T-helper 9 cell (primary cell): ENCODE measurements at regions not wholly inside any gene's neighbourhood (a gene's known extent, or its start where the extent isn't known, plus 50 kb on each side); places are given as distances from the start of the nearest gene placed in this dataset.
"Not testable (repeated sequence)": the region's sequence is repeated elsewhere in the genome, so short reads cannot be mapped to it uniquely, and the experiment has no call there.

Experiments used
- DNase-seq: peaks from one replicate; pipeline ENCODE4 v3.0.0-alpha.2; 2020

DNA sequence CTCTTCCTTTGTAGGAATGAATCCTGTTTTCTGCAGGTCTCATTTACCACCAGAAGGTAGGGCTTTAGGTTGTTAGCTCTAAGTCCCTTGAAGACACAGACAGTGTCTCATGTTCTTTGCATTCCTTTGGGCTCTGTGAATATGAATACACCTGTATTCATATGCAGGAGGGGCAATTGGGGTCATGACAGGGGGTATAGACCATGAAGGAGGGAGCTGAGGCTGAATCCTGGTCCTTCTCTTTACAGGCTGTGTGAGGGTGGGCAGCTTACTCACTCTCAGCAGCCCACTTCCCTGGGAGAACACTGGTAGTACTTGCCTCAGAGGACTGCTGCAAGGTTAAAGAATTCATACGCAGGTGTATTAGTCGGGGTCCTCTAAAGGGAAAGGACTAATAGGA lies 267.2 kb upstream of the MGMT start:
- DNase-seq: no peak

DNA sequence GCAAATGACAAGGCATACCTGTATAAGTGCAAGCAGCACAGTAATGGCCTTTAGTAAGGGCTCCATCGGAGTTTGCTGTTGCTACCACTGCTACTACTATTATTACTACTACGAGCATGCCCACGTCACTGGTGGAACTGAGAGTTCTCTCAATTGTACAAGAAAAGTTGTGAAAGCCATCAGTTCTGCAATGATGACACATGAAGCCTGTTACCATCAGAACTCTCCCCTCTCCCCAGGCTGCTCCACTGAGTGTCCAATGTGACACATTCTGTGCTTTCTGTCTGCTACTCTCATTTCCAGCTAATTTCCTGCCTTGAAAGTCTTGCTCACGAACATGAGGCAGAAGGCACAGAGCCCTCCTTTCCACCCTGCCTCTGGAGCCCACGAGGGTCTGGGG lies 263.2 kb upstream of the MGMT start:
- DNase-seq: no peak

GRCh38 chr10:129207297-129207696 lies 259.7 kb upstream of the MGMT start:
- DNase-seq: no peak

DNA sequence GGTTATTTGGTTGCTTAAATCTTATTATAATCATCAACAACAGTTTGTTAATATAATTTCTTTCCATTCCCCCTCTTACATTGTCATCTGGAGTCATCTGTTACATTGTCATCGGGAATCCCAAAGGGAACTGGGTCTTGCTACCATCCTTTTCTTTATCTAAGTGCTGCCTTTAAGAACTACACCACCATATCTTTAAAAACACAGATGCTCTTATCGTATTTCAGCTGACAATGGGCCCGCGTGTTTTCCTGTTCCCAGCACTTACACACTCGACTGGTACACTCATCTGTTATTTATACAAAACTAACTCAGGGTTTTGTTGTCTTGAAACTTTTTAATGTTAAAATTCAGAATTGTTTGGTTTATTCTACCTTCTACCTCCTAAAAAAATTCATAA lies 256.2 kb upstream of the MGMT start:
- no peak for DNase-seq

DNA sequence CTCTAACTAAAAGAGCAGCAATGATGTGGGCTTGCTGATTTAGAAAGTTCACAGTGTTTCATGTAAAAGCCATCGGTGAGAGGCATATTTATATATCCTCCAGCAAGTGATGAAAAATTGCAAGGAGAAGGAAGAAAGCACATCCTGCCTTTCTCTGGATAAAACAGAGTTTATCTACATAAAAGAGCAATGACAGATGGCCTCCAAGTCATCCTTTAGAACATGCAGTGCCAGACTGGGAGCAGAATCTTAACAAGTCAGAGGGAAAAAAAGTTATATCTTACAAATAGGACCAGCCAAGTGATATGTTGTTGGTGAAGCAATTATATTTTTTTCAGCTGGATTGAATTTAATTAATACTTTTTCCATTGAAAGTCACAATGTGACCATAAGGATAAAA lies 253.8 kb upstream of the MGMT start:
- no peak for DNase-seq

DNA sequence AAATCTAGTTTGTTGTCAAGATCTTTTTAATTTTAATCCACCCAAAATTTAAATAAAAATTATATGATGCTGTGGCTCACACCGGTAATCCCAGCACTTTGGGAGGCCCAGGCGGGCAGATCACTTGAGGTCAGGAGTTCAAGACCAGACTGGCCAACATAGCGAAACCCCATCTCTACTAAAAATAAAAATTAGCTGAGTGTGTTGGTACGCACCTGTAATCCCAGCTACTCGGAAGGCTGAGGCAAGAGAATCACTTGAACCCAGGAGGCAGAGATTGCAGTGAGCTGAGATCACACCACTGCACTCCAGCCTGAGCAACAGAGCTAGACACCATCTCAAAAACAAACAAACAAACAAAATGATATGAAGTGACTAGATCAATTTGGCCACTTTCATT lies 253.0 kb upstream of the MGMT start:
- DNase-seq: not testable (repeated sequence)

- DNase-seq: no peak
These were observed 247.7 kb upstream of the MGMT start for GRCh38 chr10:129219364-129219763.

DNA sequence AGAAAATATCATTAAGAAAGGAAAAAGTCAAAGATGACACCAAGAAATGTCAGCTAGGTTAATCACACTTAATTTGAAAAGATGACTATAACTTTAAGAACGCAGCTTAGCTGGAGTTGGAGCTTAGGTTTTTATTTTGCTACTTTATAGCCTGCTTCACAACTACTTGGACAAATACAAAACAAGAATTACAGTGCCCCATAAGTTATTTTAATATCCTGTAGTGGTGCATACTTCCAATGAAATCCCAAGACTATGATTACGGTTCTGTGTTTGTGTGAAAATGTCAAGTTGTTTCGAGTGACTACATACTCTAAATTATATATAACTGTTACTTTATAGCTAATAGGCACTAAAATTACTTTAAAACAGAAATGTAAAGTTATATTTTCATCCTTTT lies 244.6 kb upstream of the MGMT start:
- no peak for DNase-seq

DNA sequence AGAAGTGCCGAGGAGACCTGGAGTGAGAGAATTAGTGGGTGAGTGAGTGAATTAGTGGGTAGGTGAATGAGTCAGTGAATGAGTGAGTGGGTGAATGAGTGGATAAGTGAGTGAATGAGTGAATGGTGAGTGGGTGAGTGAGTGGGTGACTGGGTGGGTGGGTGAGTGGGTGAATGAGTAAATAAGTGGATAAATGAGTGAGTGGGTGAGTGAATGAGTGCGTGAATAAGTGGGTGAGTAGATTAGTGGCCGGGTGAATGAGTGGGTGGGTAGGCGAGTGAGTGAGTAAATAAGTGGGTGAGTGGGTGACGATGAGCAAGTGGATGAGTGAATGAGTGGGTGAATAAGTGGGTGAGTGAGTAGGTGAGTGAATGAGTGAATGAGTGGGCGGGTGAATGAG lies 243.7 kb upstream of the MGMT start:
- DNase-seq: no peak

DNA sequence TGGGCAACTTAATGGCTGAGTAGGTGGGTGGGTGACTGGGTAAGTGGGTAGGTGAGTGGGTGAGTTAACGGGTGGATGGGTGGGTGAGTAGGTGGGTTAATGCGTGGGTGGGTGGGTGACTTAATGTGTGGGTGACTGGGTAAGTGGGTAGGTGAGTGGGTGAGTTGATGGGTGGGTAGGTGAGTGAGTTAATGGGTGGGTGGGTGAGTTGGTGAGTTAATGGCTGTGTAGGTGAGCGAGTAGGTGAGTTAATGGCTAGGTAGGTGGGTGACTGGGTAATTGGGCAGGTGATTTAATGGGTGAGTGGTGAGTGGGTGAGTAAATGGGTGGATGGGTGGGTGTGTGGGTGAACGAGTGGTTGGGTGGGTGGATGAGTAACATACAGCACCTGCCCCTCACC lies 243.0 kb upstream of the MGMT start:
- no peak for DNase-seq

- DNase-seq: no peak
These were observed 235.2 kb upstream of the MGMT start for GRCh38 chr10:129231821-129232220.

- no peak for DNase-seq
These were observed 233.5 kb upstream of the MGMT start for GRCh38 chr10:129233351-129234148.

DNA sequence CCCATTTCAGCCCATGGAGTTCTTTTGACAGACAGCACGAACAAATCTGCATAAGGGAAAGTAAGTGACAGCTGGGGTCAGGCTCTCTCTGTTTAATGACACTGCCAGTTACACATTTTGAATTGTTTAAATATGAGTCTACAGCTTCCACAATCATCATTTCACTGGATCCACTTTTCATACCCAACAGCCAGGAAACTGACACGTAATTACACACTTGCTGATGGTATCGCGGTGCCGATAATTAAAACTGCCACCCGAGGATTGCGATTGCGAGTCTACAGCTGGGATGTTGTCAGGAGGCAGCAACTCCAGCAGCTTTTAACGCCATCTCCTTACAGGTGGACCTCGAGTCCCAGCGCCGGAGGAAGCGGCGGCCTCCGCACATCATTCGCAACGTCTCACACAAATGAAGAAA lies 230.8 kb upstream of the MGMT start:
- DNase-seq: no peak

DNA sequence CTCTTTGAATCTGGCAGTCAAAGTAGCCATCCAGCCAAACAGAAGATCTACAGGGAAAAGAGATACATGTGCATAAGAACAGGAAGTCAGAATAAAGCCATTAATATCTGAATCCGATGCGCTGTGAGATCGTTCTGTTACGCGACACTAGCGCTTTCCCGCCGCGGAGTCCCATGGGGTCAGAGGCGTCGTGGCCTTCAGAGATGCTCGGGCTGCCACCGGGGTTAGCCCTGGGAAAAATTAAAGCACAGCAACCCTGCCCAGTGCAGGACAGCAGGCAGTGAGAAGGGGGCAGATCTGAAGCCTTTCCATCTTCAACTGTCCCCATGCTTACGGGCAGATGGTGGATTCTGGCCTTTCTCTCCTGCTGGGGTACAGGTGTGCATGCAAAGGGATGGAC lies 225.6 kb upstream of the MGMT start:
- DNase-seq: no peak

DNA sequence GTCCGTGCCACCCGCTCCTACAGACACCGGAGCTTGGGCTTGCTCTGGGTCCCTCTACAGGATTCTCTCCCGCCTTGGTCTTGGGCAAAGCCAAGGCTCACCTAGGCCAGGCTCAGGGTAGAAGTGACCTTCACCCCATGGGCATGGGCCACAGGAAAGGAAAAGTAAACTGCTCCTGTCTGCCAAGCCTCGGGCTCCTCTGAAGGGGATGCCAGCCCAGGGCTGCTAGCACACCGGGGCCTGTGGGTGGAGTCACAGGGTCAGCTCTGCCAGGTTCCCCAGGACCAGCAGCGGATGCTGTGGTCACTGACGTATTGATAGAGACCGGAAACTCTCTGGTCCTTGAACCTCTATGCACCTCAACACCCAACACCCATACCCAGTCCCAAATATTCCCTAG lies 222.7 kb upstream of the MGMT start:
- no peak for DNase-seq

DNA sequence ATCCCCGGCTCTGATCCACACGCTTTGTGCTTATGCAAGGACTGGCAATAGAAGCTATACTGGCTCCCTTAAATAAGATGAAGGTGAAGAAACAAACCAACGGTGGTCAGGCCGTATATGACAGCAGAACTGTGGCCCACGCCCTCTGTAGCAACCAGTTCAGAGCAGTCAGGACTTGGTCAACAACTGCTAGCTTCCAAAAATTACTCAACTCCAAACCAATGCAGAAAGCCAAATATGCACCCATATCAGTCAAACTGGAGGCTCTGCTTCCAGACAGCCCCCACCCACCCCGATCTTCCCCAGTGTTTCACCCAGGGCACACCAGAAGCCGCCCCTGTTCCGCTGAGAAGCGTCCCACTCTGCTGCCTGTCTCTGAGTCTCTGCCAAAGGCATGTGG lies 222.3 kb upstream of the MGMT start:
- DNase-seq: no peak

- DNase-seq: no peak
These were observed 213.7 kb upstream of the MGMT start for GRCh38 chr10:129253161-129253864.

DNA sequence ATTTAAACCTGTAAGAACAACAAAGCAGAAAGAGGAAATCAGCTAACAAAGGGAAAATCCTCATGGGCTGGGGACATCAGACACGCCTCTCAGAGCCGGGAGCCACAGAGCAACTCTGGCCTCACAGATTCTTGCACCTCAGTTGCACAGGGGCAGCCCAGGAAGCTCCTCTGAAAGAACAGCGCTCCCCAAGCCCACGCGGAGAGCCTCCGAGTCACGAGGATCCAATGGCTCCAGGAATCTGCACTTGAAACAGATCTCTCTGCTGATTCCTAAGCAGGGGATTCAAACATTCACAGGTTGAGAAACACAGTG lies 213.2 kb upstream of the MGMT start:
- DNase-seq: no peak

- DNase-seq: no peak
These were observed 208.6 kb upstream of the MGMT start for GRCh38 chr10:129258283-129258923.

- DNase-seq: no peak
These were observed 207.8 kb upstream of the MGMT start for GRCh38 chr10:129259128-129259815.

DNA sequence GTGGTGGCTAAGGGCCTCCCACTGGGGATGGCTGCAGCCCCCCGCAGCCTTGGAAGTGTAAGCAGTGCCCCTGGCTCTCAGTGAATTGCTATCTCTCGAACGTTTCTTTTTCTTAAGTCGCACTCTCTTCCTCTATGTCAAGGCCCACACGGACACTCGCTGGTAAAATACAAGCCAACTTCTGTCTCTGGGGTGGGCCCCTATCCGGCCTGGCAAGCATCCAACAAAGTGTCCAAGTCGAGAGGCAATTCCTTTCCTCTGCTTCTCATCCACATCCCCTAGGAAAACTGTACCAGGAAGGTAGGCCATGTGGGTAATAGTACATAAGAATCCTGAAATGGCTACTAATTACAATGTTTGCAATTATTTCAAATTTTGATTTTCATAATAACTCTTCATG lies 194.9 kb upstream of the MGMT start:
- no peak for DNase-seq

- no peak for DNase-seq
These were observed 194.0 kb upstream of the MGMT start for GRCh38 chr10:129272866-129273650.

GRCh38 chr10:129273860-129274259 lies 193.2 kb upstream of the MGMT start:
- no peak for DNase-seq
